K562 (cell line): ENCODE measurements at regions not wholly inside any gene's neighbourhood (a gene's known extent, or its start where the extent isn't known, plus 50 kb on each side); places are given as distances from the start of the nearest gene placed in this dataset.

Source experiments
- ATAC-seq: fragments of 200-7000 bp; cut with Tn5 transposase; 3 replicates; pipeline ENCODE4 v1.9.1; 2020; ENCODE audit warnings: moderate library complexity
- BruUV-seq: library from RNA; stranded (reverse); fragments of 400-500 nt; replicated peaks from 2 replicates; lab custom pipeline; 2021; lab: Mats Ljungman, UMichigan
- CTCF ChIA-PET: fragments of 300-600 bp; formaldehyde crosslinking; extraction: SDS; loops from one replicate; lab custom pipeline; 2021; ENCODE audit warnings: low intra/inter-chr PET ratio; lab: Yijun Ruan, JAX
- POLR2A ChIA-PET: fragments of 300-600, 350-650 bp; sonication (Branson Sonifier 250); formaldehyde crosslinking; extraction: SDS; loops from one replicate; lab custom pipeline; 2021; ENCODE audit warnings: antibody characterized with exemption, inconsistent platforms; lab: Yijun Ruan, JAX
- DNase-seq, 4 experiments: peaks; one replicate each; pipeline versions ENCODE4 v3.0.0 to v3.0.0-alpha.2; 2011 to 2018; ENCODE audit warnings: low spot score in 3 of 4, mixed read lengths in 3 of 4; ENCODE audit errors: extremely low read depth in 1 of 4
- FAIRE-seq: peaks from 2 replicates; lab custom pipeline; 2011; peaks lifted over from hg19 to GRCh38; lab: Jason Lieb, UNC
- H2AFZ ChIP-seq: 2 replicates; pipeline ENCODE4 v1.6.0; 2011; ENCODE audit warnings: low read depth, low read length, control low read depth, inconsistent platforms
- H3K27ac ChIP-seq: fragments of 200-600 bp; 3 replicates; pipeline ENCODE4 v1.8.0; 2011; ENCODE audit warnings: low read depth, mild to moderate bottlenecking, control low read depth, inconsistent platforms, low read length, moderate library complexity, mixed read lengths; ENCODE audit errors: extremely low read depth
- H3K27me3 ChIP-seq, 2 experiments: fragments of 300-600 bp in 1 of 2; 2 replicates in 1 of 2; 3 replicates in 1 of 2; pipeline versions ENCODE4 v1.6.0 to v1.8.0; 2011; ENCODE audit warnings: inconsistent platforms in 2 of 2, low read length in 2 of 2, mild to moderate bottlenecking in 1 of 2, mixed read lengths in 1 of 2, moderate library complexity in 1 of 2; ENCODE audit not compliant: control insufficient read depth in 2 of 2, insufficient read depth in 2 of 2
- H3K36me3 ChIP-seq: fragments of 300-600 bp; 3 replicates; pipeline ENCODE4 v1.8.0; 2011; ENCODE audit warnings: mild to moderate bottlenecking, low read length, inconsistent platforms; ENCODE audit not compliant: control insufficient read depth, insufficient read depth
- H3K4me1 ChIP-seq, 2 experiments: fragments of 200-600 bp in 1 of 2; replicated peaks in 1 of 2; 2 replicates in 1 of 2; 3 replicates in 1 of 2; pipeline versions ENCODE4 v1.5.1 to v1.8.0; 2011; ENCODE audit warnings: inconsistent platforms in 2 of 2, low read length in 2 of 2, mild to moderate bottlenecking in 1 of 2, mixed read lengths in 1 of 2, moderate library complexity in 1 of 2; ENCODE audit not compliant: control insufficient read depth in 2 of 2, insufficient read depth in 2 of 2
- H3K4me2 ChIP-seq: 2 replicates; pipeline ENCODE4 v1.6.1; 2011; ENCODE audit warnings: low read length, control low read depth, inconsistent platforms, mixed read lengths; ENCODE audit not compliant: insufficient read depth
- H3K4me3 ChIP-seq: fragments of 200-600 bp; sonication (generic), shearing (Covaris generic); 2 replicates; pipeline ENCODE4 v1.5.1; 2016; ENCODE audit warnings: control low read depth, inconsistent platforms
- H3K79me2 ChIP-seq: fragments of 200-600 bp; 3 replicates; pipeline ENCODE4 v1.8.0; 2011; ENCODE audit warnings: low read length, inconsistent platforms; ENCODE audit not compliant: control insufficient read depth, insufficient read depth
- H3K9ac ChIP-seq, 2 experiments: 2 replicates each; pipeline versions ENCODE4 v1.6.0 to v1.6.1; 2011; ENCODE audit warnings: low read depth in 2 of 2, low read length in 2 of 2, control low read depth in 1 of 2, inconsistent platforms in 1 of 2, mild to moderate bottlenecking in 1 of 2, mixed read lengths in 1 of 2; ENCODE audit not compliant: insufficient read depth in 1 of 2
- H3K9me1 ChIP-seq: one replicate; pipeline ENCODE4 v1.6.0; 2011; ENCODE audit warnings: inconsistent platforms, mild to moderate bottlenecking, low read length, moderate library complexity; ENCODE audit not compliant: control insufficient read depth, insufficient read depth
- H3K9me3 ChIP-seq: replicated peaks from 2 replicates; pipeline ENCODE4 v1.5.1; 2011; ENCODE audit warnings: low read depth, low read length, inconsistent platforms; ENCODE audit not compliant: control insufficient read depth, insufficient read depth
- H4K20me1 ChIP-seq: replicated peaks from 2 replicates; pipeline ENCODE4 v1.6.1; 2011; ENCODE audit warnings: low read length, inconsistent platforms, mixed read lengths; ENCODE audit not compliant: control insufficient read depth, insufficient read depth
- BMI1 ChIP-seq: fragments of 150-350 bp; IDR thresholded peaks from 2 replicates; pipeline ENCODE4 v1.6.1; 2014; ENCODE audit warnings: low read length
- CXXC5 ChIP-seq: fragments of 250-450 bp; sonication (Bioruptor Pico); IDR thresholded peaks from 2 replicates; pipeline ENCODE4 v1.8.0; 2022; ENCODE audit warnings: inconsistent platforms, mild to moderate bottlenecking, moderate library complexity
- E2F8 ChIP-seq: fragments of 450-650 bp; IDR thresholded peaks from 2 replicates; pipeline ENCODE4 v1.7.1; 2018; ENCODE audit warnings: mild to moderate bottlenecking, low read depth; ENCODE audit not compliant: partially characterized antibody
- ELF4 ChIP-seq: fragments of 450-650 bp; formaldehyde crosslinking; IDR thresholded peaks from 2 replicates; pipeline ENCODE4 v1.4.0; 2022; ENCODE audit warnings: missing genetic modification characterization
- MTA3 ChIP-seq: fragments of 450-650 bp; formaldehyde crosslinking; IDR thresholded peaks from 2 replicates; pipeline ENCODE4 v1.6.1; 2017; ENCODE audit warnings: mild to moderate bottlenecking, borderline replicate concordance
- PYGO2 ChIP-seq: fragments of 450-650 bp; IDR thresholded peaks from 2 replicates; pipeline ENCODE4 v1.6.1; 2016; ENCODE audit warnings: mild to moderate bottlenecking, missing genetic modification characterization, moderate library complexity, missing compliant biosample characterization
- TOE1 ChIP-seq, 2 experiments: fragments of 450-650 bp in 1 of 2; sonication (generic) in 1 of 2; formaldehyde crosslinking in 1 of 2; IDR thresholded peaks; 2 replicates each; pipeline versions ENCODE4 v1.7.1 to v1.8.0; 2016 to 2022; ENCODE audit warnings: borderline replicate concordance in 2 of 2, mild to moderate bottlenecking in 2 of 2, antibody characterized with exemption in 1 of 2, inconsistent platforms in 1 of 2, low read depth in 1 of 2, missing genetic modification reagents in 1 of 2, moderate library complexity in 1 of 2
- TRIM25 ChIP-seq: fragments of 450-650 bp; IDR thresholded peaks from 2 replicates; pipeline ENCODE4 v1.7.0; 2016; ENCODE audit warnings: borderline replicate concordance
- ZC3H11A ChIP-seq: IDR thresholded peaks from 2 replicates; pipeline ENCODE4 v1.6.1; 2012; ENCODE audit warnings: low read depth, low read length, improper control_type of control experiment
- ZNF24 ChIP-seq: fragments of 450-650 bp; IDR thresholded peaks from 2 replicates; pipeline ENCODE4 v1.6.1; 2016
- ZNF431 ChIP-seq: sonication (generic); formaldehyde crosslinking; IDR thresholded peaks from 2 replicates; pipeline ENCODE4 v1.8.0; 2022; ENCODE audit warnings: mild to moderate bottlenecking, missing genetic modification reagents
- ZSCAN32 ChIP-seq: fragments of 450-650 bp; formaldehyde crosslinking; IDR thresholded peaks from 2 replicates; pipeline ENCODE4 v1.4.0; 2020; ENCODE audit warnings: mild to moderate bottlenecking, moderate library complexity
- WGBS: fragments of 100-300 bp; shearing (Covaris generic); methylation state at CpG from one replicate; pipeline ENCODE4 v1.1.6; 2016; ENCODE audit warnings: low coverage, mixed read lengths; ENCODE audit not compliant: insufficient coverage; ENCODE audit errors: missing lambda C conversion rate; 5-methylcytosine and 5-hydroxymethylcytosine counted together
- in situ Hi-C: fragments of 300-500 bp; cut with MboI; formaldehyde crosslinking; loops from 4 replicates; pipeline ENCODE4 v1.15.0; 2018; ENCODE audit warnings: inconsistent platforms, mixed read lengths
- intact Hi-C: fragments of 100-400 bp; cut with micrococcal nuclease; formaldehyde crosslinking; loops from 2 replicates; pipeline ENCODE4 v1.14.2; 2022

GRCh38 chr7:41416208-41416595, 286.7 kb downstream of the INHBA start:
- no peaks in the 10 kb centered on the region for H3K36me3 ChIP-seq
- no peaks in the 10 kb centered on the region for H3K27me3 ChIP-seq
- no peaks in the 10 kb centered on the region for H3K9me3 ChIP-seq
- WGBS, result 0% methylated on average over 3 of the region's 3 CpGs
- BruUV-seq, result no TSS peak
- POLR2A ChIA-PET, result no interaction called here
- intact Hi-C loops (no loop called here), in situ Hi-C loops (no loop called here)
- no peak overlapping the region for H3K4me2 ChIP-seq
- ATAC-seq, result no peak
- H3K79me2 ChIP-seq, result no peaks in the 10 kb centered on the region
- H3K4me3 ChIP-seq, result no peak overlapping the region
- no peaks in the 10 kb centered on the region for H3K4me1 ChIP-seq
- FAIRE-seq, result no peak
- H2AFZ ChIP-seq, result no peak overlapping the region
- TF ChIP-seq PYGO2, result no peak
- TF ChIP-seq BMI1, result no peak
- TF ChIP-seq, all 486 proteins: peak for 0
- no peak overlapping the region for H3K27ac ChIP-seq
- CTCF ChIA-PET, result no interaction called here
- no peak overlapping the region for H3K9ac ChIP-seq
- no peak for DNase-seq
- H3K9me1 ChIP-seq, result no peaks in the 10 kb centered on the region
- no peaks in the 10 kb centered on the region for H4K20me1 ChIP-seq

- Histone ChIP-seq H3K4me2 (no peak overlapping the region), H3K27me3 (no peaks in the 10 kb centered on the region), H3K9me1 (no peaks in the 10 kb centered on the region), H3K4me1 (no peaks in the 10 kb centered on the region), H3K9me3 (no peaks in the 10 kb centered on the region), H3K27ac (no peak overlapping the region), H3K79me2 (no peaks in the 10 kb centered on the region), H3K36me3 (no peaks in the 10 kb centered on the region), H2AFZ (no peak overlapping the region), H3K9ac (no peak overlapping the region), H4K20me1 (no peaks in the 10 kb centered on the region), H3K4me3 (no peak overlapping the region)
- CTCF ChIA-PET, result no interaction called here
- no TSS peak for BruUV-seq
- no peak for DNase-seq
- intact Hi-C loops (no loop called here), in situ Hi-C loops (no loop called here)
- 1% methylated on average over 5 of the region's 5 CpGs for WGBS
- no peak for ATAC-seq
- POLR2A ChIA-PET, result no interaction called here
- no peak for FAIRE-seq
- TF ChIP-seq ZNF24, result no peak
- TF ChIP-seq TOE1 (IDR thresholded peaks at IDR 0.05; ENCODE audit: borderline replicate concordance), result no peak
- no peak for TF ChIP-seq TOE1 (CRISPR knock-in tag; IDR thresholded peaks at IDR 0.05; ENCODE audit: borderline replicate concordance, low read depth)
- no peak for TF ChIP-seq MTA3
- no peak for TF ChIP-seq ZC3H11A
- no peak for TF ChIP-seq TRIM25
- TF ChIP-seq ELF4, result no peak
- no peak for TF ChIP-seq ZSCAN32 (CRISPR knock-in tag)
- TF ChIP-seq ZNF431 (CRISPR knock-in tag), result no peak
- TF ChIP-seq CXXC5 (CRISPR knock-in tag), result no peak
- TF ChIP-seq E2F8, result no peak
Observed at GRCh38 chr7:41415471-41416207, 287.3 kb downstream of the INHBA start.
